ENCODE measurements at regions not wholly inside any gene's neighbourhood (a gene's known extent, or its start where the extent isn't known, plus 50 kb on each side); places are given as distances from the start of the nearest gene placed in this dataset.

GRCh38 chr13:105497597-105497996, 1037.9 kb downstream of the EFNB2 start:
- no peak for TF ChIP-seq POLR2A (IDR thresholded peaks at IDR 0.05; ENCODE audit: extremely low read depth, insufficient read length)
- TF ChIP-seq, protein P1, sequence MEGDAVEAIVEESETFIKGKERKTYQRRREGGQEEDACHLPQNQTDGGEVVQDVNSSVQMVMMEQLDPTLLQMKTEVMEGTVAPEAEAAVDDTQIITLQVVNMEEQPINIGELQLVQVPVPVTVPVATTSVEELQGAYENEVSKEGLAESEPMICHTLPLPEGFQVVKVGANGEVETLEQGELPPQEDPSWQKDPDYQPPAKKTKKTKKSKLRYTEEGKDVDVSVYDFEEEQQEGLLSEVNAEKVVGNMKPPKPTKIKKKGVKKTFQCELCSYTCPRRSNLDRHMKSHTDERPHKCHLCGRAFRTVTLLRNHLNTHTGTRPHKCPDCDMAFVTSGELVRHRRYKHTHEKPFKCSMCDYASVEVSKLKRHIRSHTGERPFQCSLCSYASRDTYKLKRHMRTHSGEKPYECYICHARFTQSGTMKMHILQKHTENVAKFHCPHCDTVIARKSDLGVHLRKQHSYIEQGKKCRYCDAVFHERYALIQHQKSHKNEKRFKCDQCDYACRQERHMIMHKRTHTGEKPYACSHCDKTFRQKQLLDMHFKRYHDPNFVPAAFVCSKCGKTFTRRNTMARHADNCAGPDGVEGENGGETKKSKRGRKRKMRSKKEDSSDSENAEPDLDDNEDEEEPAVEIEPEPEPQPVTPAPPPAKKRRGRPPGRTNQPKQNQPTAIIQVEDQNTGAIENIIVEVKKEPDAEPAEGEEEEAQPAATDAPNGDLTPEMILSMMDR (IDR thresholded peaks at IDR 0.05; ENCODE audit: low read depth, low read length): no peak
- TF ChIP-seq, protein P2, sequence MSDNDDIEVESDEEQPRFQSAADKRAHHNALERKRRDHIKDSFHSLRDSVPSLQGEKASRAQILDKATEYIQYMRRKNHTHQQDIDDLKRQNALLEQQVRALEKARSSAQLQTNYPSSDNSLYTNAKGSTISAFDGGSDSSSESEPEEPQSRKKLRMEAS (IDR thresholded peaks at IDR 0.05; ENCODE audit: low read depth, low read length): no peak

All from NB4 (cell line).